ENCODE measurements at regions not wholly inside any gene's neighbourhood (a gene's known extent, or its start where the extent isn't known, plus 50 kb on each side); places are given as distances from the start of the nearest gene placed in this dataset.

GRCh38 chr7:124429923-124430322 lies 335.7 kb downstream of the GPR37 start:
- Histone ChIP-seq H2AFZ (ENCODE audit: low read length) (no peak overlapping the region), H3K4me3 (ENCODE audit: low read depth, low read length, poor library complexity, severe bottlenecking) (no peak overlapping the region), H3K4me1 (ENCODE audit: insufficient read depth, low read length, severe bottlenecking) (no peaks in the 10 kb centered on the region), H3K9ac (ENCODE audit: low read length) (no peak overlapping the region), H3K36me3 (ENCODE audit: insufficient read depth, low read length) (no peaks in the 10 kb centered on the region), H4K20me1 (ENCODE audit: insufficient read depth, low read length) (no peaks in the 10 kb centered on the region), H3F3A (ENCODE audit: insufficient read depth, low read length) (no peaks in the 10 kb centered on the region), H3K4me2 (ENCODE audit: low read length) (no peak overlapping the region), H3K79me2 (ENCODE audit: insufficient read depth, low read length) (no peaks in the 10 kb centered on the region), H3K9me2 (ENCODE audit: low read depth, low read length) (no peaks in the 10 kb centered on the region), H3K27ac (ENCODE audit: low read depth, low read length, poor library complexity, severe bottlenecking) (no peak overlapping the region), H3K27me3 (ENCODE audit: insufficient read depth, low read length) (no peaks in the 10 kb centered on the region), H3K9me3 (ENCODE audit: low read length) (no peaks in the 10 kb centered on the region)
- TF ChIP-seq EZH2 (IDR thresholded peaks at IDR 0.05; ENCODE audit: borderline replicate concordance, low read length) (no peak), CTCF (IDR thresholded peaks at IDR 0.05; ENCODE audit: low read length) (no peak)

GRCh38 chr7:124428781-124429180 lies 336.8 kb downstream of the GPR37 start:
- no peaks in the 10 kb centered on the region for H3K36me3 ChIP-seq (ENCODE audit: insufficient read depth, low read length)
- no peak overlapping the region for H2AFZ ChIP-seq (ENCODE audit: low read length)

GRCh38 chr7:124426621-124427020 lies 339.0 kb downstream of the GPR37 start:
- Histone ChIP-seq H3K79me2 (ENCODE audit: insufficient read depth, low read length) (no peaks in the 10 kb centered on the region), H3K36me3 (ENCODE audit: insufficient read depth, low read length) (no peaks in the 10 kb centered on the region), H3K9me2 (ENCODE audit: low read depth, low read length) (no peaks in the 10 kb centered on the region), H3K27ac (ENCODE audit: low read depth, low read length, poor library complexity, severe bottlenecking) (no peak overlapping the region), H3K27me3 (ENCODE audit: insufficient read depth, low read length) (no peaks in the 10 kb centered on the region), H3K4me1 (ENCODE audit: insufficient read depth, low read length, severe bottlenecking) (no peaks in the 10 kb centered on the region), H3F3A (ENCODE audit: insufficient read depth, low read length) (no peaks in the 10 kb centered on the region), H3K4me3 (ENCODE audit: low read depth, low read length, poor library complexity, severe bottlenecking) (no peak overlapping the region), H3K4me2 (ENCODE audit: low read length) (no peak overlapping the region), H3K9ac (ENCODE audit: low read length) (no peak overlapping the region), H2AFZ (ENCODE audit: low read length) (no peak overlapping the region), H4K20me1 (ENCODE audit: insufficient read depth, low read length) (no peaks in the 10 kb centered on the region), H3K9me3 (ENCODE audit: low read length) (no peaks in the 10 kb centered on the region)
- no peak for TF ChIP-seq CTCF (IDR thresholded peaks at IDR 0.05; ENCODE audit: low read length)
- no peak for TF ChIP-seq EZH2 (IDR thresholded peaks at IDR 0.05; ENCODE audit: borderline replicate concordance, low read length)

More at GRCh38 chr7:124428781-124429180, 336.8 kb downstream of the GPR37 start:
- no peaks in the 10 kb centered on the region for H4K20me1 ChIP-seq (ENCODE audit: insufficient read depth, low read length)
- TF ChIP-seq EZH2 (IDR thresholded peaks at IDR 0.05; ENCODE audit: borderline replicate concordance, low read length) (no peak), CTCF (IDR thresholded peaks at IDR 0.05; ENCODE audit: low read length) (no peak)
- H3K27ac ChIP-seq (ENCODE audit: low read depth, low read length, poor library complexity, severe bottlenecking): no peak overlapping the region
- H3K4me1 ChIP-seq (ENCODE audit: insufficient read depth, low read length, severe bottlenecking): no peaks in the 10 kb centered on the region
- H3K9ac ChIP-seq (ENCODE audit: low read length): no peak overlapping the region
- H3F3A ChIP-seq (ENCODE audit: insufficient read depth, low read length): no peaks in the 10 kb centered on the region
- no peaks in the 10 kb centered on the region for H3K79me2 ChIP-seq (ENCODE audit: insufficient read depth, low read length)
- H3K9me2 ChIP-seq (ENCODE audit: low read depth, low read length): no peaks in the 10 kb centered on the region
- H3K4me2 ChIP-seq (ENCODE audit: low read length): no peak overlapping the region
- no peaks in the 10 kb centered on the region for H3K9me3 ChIP-seq (ENCODE audit: low read length)
- no peaks in the 10 kb centered on the region for H3K27me3 ChIP-seq (ENCODE audit: insufficient read depth, low read length)
- no peak overlapping the region for H3K4me3 ChIP-seq (ENCODE audit: low read depth, low read length, poor library complexity, severe bottlenecking)

Measured in OCI-LY1 (cell line).